ENCODE measurements at regions not wholly inside any gene's neighbourhood (a gene's known extent, or its start where the extent isn't known, plus 50 kb on each side); places are given as distances from the start of the nearest gene placed in this dataset.

GRCh38 chr7:54109501-54109900 lies 432.7 kb upstream of the VSTM2A start:
- TF ChIP-seq POLR2A (IDR thresholded peaks at IDR 0.05; ENCODE audit: low read depth, low read length) (no peak), TAF1 (IDR thresholded peaks at IDR 0.05; ENCODE audit: low read depth, low read length) (no peak), POLR2AphosphoS5 (IDR thresholded peaks at IDR 0.05; ENCODE audit: low read depth, low read length) (no peak), PAX5 (IDR thresholded peaks at IDR 0.05; ENCODE audit: insufficient read depth, low read length, severe bottlenecking) (no peak), SPI1 (IDR thresholded peaks at IDR 0.05; ENCODE audit: low read depth, low read length) (no peak)
